B cell (primary cell): ENCODE measurements at regions not wholly inside any gene's neighbourhood (a gene's known extent, or its start where the extent isn't known, plus 50 kb on each side); places are given as distances from the start of the nearest gene placed in this dataset.

Source experiments
- EZH2 ChIP-seq: IDR thresholded peaks from 2 replicates; pipeline ENCODE4 v1.6.1; 2012; ENCODE audit warnings: borderline replicate concordance, low read depth, mild to moderate bottlenecking, moderate library complexity, low read length; ENCODE audit not compliant: insufficient read depth, poor library complexity, severe bottlenecking
- TF ChIP-seq, protein P1 (sequence below): fragments of 200-600 bp; IDR thresholded peaks from one replicate; pipeline ENCODE4 v1.8.0; 2022; ENCODE audit warnings: antibody characterized with exemption, mild to moderate bottlenecking

DNA sequence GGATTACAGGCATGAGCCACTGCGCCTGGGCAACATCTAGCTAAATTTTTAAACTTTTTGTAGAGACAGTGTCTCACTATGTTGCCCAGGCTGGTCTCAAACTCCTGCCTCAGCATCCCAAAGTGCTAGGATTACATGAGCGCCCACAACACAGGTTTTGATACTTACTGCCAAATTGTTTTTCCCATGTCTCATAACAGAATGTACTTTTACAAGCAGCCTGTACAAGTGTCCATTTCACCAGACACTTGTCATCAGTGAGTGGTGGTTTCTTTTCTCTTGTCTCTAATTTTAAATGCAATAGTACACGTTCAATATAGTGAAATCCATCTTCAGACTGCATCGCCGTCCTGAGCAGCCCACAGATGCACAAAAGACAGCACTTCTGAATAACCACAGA lies 116.4 kb upstream of the LYZL2 start:
- TF ChIP-seq, protein P1, sequence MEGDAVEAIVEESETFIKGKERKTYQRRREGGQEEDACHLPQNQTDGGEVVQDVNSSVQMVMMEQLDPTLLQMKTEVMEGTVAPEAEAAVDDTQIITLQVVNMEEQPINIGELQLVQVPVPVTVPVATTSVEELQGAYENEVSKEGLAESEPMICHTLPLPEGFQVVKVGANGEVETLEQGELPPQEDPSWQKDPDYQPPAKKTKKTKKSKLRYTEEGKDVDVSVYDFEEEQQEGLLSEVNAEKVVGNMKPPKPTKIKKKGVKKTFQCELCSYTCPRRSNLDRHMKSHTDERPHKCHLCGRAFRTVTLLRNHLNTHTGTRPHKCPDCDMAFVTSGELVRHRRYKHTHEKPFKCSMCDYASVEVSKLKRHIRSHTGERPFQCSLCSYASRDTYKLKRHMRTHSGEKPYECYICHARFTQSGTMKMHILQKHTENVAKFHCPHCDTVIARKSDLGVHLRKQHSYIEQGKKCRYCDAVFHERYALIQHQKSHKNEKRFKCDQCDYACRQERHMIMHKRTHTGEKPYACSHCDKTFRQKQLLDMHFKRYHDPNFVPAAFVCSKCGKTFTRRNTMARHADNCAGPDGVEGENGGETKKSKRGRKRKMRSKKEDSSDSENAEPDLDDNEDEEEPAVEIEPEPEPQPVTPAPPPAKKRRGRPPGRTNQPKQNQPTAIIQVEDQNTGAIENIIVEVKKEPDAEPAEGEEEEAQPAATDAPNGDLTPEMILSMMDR, result no peak
- no peak for TF ChIP-seq EZH2
